Transverse colon (tissue), 4 donors: ENCODE measurements at regions not wholly inside any gene's neighbourhood (a gene's known extent, or its start where the extent isn't known, plus 50 kb on each side); places are given as distances from the start of the nearest gene placed in this dataset.

Experiments
- CTCF ChIP-seq, 5 experiments: fragments of 200-600 bp in 3 of 5; fragments of 450-650 bp in 2 of 5; sonication (generic) in 3 of 5; IDR thresholded peaks; 1 replicate in 2 of 5; 2 replicates in 3 of 5; pipeline ENCODE4 v1.5.1; 2016 to 2017; ENCODE audit warnings: antibody characterized with exemption in 5 of 5, inconsistent platforms in 3 of 5, mild to moderate bottlenecking in 2 of 5, moderate library complexity in 1 of 5
- EP300 ChIP-seq: sonication (generic); formaldehyde crosslinking; IDR thresholded peaks from one replicate; pipeline ENCODE4 v1.6.1; 2017; ENCODE audit warnings: antibody characterized with exemption, low read depth
- POLR2A ChIP-seq: fragments of 450-650 bp; IDR thresholded peaks from one replicate; pipeline ENCODE4 v1.6.1; 2016; ENCODE audit warnings: antibody characterized with exemption, mild to moderate bottlenecking, moderate library complexity
- POLR2AphosphoS5 ChIP-seq, 3 donors: sonication (generic); formaldehyde crosslinking; IDR thresholded peaks; one replicate each; pipeline ENCODE4 v1.6.1; 2016; ENCODE audit warnings: antibody characterized with exemption in 3 of 3

- TF ChIP-seq CTCF (IDR thresholded peaks at IDR 0.05), result no peak
- TF ChIP-seq POLR2A, result no peak
- no peak for TF ChIP-seq EP300
- TF ChIP-seq POLR2AphosphoS5 (IDR thresholded peaks at IDR 0.05), result no peak
Measured at GRCh38 chr19:30319411-30319810, 52.8 kb upstream of the ZNF536 start.
